ENCODE measurements at regions not wholly inside any gene's neighbourhood (a gene's known extent, or its start where the extent isn't known, plus 50 kb on each side); places are given as distances from the start of the nearest gene placed in this dataset.
"Not testable (repeated sequence)": the region's sequence is repeated elsewhere in the genome, so short reads cannot be mapped to it uniquely, and the experiment has no call there.

- not testable (repeated sequence) for TF ChIP-seq CTCF (conservative IDR thresholded peaks at IDR 0.05); EZH2 (IDR thresholded peaks at IDR 0.05; ENCODE audit: low read depth)
Measured at GRCh38 chr10:9153057-9153456, 1098.6 kb downstream of the GATA3 start.
